ENCODE measurements at regions not wholly inside any gene's neighbourhood (a gene's known extent, or its start where the extent isn't known, plus 50 kb on each side); places are given as distances from the start of the nearest gene placed in this dataset.

- TF ChIP-seq POLR2A (IDR thresholded peaks at IDR 0.05) = no peak
- TF ChIP-seq CTCF (IDR thresholded peaks at IDR 0.05) = no peak
Measured at GRCh38 chr2:221143231-221143630, 428.9 kb downstream of the EPHA4 start.
